ENCODE measurements at regions not wholly inside any gene's neighbourhood (a gene's known extent, or its start where the extent isn't known, plus 50 kb on each side); places are given as distances from the start of the nearest gene placed in this dataset.
"Not testable (repeated sequence)": the region's sequence is repeated elsewhere in the genome, so short reads cannot be mapped to it uniquely, and the experiment has no call there.

- in situ Hi-C loops (cut with MboI; ENCODE audit: low pct_unique_long_range_greater_than_20kb, low sequenced_read_pairs); DNase-seq: not testable (repeated sequence)
These were observed 741.5 kb downstream of the CDY1 start for GRCh38 chrY:26363442-26363841.

GRCh38 chrY:26366091-26366490 is 744.2 kb downstream of the CDY1 start:
- in situ Hi-C loops (cut with MboI; ENCODE audit: low pct_unique_long_range_greater_than_20kb, low sequenced_read_pairs); DNase-seq: not testable (repeated sequence)

- DNase-seq; in situ Hi-C loops (cut with MboI; ENCODE audit: low pct_unique_long_range_greater_than_20kb, low sequenced_read_pairs): not testable (repeated sequence)
These were observed 750.6 kb downstream of the CDY1 start for GRCh38 chrY:26372480-26372879.

DNA sequence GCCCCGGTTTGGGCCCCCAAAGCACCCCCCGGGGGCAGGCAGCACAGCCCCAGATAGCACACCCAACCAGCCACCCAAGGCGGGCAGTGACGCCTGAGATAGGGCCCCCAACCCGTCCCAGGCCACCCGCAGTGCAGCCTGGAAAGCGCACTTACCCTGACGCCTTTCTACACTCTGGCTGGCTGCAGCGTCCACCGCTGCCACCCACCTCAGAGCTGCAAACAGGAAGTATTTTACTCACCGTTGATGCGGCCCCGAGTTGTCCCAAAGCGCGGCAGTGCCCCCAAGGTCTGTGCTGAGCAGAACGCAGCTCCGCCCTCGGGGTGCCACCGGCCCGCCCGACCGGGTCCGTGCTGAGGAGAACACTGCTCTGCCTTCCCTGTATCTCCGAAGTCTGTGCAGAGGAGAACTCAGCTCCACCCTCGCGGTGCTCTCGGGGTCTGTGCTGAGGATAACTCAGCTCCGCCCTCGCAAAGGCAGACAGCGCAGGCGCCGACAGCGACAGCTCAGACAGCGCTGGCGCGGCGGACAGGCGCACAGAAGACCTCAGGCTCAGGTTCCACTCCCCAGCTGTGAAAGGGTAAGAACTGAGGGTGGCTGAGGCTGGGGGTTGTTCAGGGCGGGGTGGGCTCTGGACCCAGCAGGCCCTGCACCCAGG is 786.9 kb downstream of the CDY1 start:
- in situ Hi-C loops (cut with MboI; ENCODE audit: low pct_unique_long_range_greater_than_20kb, low sequenced_read_pairs): no loop called here
- DNase-seq: no peak

DNA sequence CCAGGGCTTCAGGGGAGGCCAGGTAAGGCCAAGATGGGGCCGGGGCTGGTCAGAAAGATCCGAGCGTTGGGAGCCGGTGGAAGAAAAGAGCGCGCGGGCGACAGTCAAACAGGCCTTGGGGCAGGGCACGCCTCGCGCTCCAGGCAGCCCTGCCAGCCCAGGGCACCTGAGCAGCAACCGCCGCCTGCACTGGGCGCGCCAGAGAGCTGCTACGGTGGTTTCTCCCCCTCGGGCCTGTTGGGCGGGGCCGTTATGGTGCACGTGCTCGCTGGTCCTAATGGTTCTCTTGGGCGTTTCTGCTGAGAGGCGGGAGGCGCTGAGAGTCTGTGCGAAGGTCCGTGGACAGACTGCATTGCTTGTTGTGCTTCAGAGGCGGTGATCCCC is 787.4 kb downstream of the CDY1 start:
- in situ Hi-C loops (cut with MboI; ENCODE audit: low pct_unique_long_range_greater_than_20kb, low sequenced_read_pairs): no loop called here
- DNase-seq: no peak
